HG02938 (cell line): ENCODE measurements at regions not wholly inside any gene's neighbourhood (a gene's known extent, or its start where the extent isn't known, plus 50 kb on each side); places are given as distances from the start of the nearest gene placed in this dataset.
A peak's percentile ranks its signal among the peaks of the same experiment; 100 is the strongest.

Experiments
- ATAC-seq: cut with Tn5 transposase; IDR thresholded peaks from one replicate; pipeline ENCODE4 v1.9.1; 2021; ENCODE audit warnings: mild to moderate bottlenecking, moderate library complexity; ENCODE audit not compliant: unreplicated experiment

DNA sequence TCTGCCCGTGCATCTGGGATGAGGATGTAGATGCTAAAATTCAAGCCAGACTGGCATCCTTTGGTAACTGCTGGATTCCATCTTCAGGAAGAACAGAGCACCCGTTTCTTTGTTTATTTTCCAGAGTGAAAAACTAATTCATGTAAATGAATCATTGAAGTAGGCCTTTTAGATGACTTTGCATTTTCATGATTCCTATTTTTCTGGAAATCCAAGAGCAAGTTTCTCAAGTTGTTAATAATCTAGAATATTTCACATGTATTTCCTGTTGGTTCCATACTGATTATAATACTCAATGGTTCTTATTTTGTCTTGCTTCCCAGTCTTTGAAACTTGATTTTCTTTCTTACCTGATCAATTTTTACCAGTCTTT lies 328.4 kb downstream of the LPIN1 start:
- ATAC-seq, result no peak

DNA sequence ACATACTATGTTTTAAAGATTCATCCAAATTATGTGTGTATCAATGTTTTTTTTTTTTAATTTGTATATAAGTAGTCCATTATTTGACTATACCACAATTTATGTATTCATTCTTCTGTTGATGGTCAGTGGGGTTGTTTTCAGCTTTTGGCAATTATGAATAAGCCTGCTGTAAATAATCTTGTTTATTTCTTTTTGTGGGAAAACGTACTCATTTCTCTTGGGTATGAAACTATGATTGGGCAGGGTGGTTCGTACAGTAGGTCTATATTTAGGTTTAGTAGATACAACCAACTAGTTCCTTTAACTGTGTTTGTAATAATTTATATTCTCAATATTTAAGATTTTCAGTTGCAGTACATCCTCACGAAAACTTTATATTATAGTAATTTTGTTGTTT lies 329.2 kb downstream of the LPIN1 start:
- no peak for ATAC-seq

DNA sequence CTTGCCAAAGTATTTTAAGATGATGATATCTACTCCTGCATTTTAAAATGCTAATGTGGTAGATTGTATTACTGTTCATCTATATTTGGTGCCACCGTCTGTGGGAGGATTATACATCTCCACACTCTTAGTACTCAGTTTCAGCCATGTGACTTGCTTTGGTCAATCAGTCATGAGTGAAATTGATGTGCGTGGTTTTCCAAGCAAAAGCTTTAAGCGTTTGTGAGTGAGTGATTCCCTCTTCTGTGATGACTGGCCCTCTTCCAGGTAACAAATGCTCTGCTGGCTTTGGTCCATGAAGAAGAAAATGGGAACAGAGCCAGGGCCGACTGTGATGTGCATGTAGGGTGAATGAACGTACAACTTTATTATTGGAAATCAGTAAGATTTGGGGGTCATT lies 330.4 kb downstream of the LPIN1 start:
- ATAC-seq, result peak; percentile 51

DNA sequence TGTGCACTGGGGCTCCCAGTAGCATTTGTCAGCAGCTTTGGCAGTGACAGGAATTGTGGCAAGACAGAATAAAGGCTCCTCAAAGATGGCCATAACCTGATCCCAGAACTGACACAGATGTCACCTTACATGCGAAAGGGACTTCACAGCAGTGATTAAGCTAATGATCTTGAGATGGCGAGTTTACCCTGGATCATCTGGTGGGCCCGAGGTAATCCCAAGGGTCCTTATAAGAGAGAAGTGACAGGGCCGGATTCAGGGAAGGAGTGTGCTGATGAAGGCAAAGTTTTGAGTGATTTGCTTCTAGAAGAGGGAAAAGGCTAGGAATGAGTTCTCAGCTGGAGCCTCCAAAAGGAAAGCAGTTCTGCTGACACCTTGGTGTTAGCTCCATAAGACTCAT lies 333.9 kb downstream of the LPIN1 start:
- no peak for ATAC-seq

DNA sequence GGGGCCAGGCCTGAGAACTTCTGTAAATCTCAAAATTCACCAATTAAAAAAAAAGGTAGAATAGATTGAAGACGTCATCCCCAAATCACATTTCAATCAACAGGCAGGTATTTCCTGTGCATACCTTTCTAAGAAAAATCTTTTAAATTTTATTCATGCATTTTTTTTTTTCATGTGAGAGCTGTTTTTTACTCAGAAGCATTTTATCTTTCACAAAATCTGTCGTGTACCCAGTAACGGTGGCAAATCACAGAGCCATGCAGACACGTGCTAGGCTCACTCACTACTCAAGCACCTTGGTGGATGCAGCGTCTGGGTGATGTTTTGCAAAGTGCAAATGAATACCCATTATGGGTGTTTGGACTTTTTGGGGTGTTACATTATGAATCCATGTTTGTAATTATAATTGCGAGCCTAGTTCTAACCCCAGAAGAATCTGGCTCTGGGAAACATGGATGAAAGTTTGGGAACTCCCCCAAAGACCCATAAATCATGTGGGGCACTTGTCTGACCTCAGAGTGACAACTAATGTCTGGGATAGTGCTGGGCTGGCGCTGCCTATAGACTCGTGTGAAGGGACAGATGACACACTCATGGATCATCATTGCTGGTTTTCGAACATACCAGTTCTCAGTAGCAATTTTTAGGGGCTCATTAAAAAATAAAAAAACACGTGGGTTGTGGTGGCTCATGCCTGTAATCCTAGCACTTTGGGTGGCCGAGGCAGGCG lies 335.2 kb downstream of the LPIN1 start:
- no peak for ATAC-seq

DNA sequence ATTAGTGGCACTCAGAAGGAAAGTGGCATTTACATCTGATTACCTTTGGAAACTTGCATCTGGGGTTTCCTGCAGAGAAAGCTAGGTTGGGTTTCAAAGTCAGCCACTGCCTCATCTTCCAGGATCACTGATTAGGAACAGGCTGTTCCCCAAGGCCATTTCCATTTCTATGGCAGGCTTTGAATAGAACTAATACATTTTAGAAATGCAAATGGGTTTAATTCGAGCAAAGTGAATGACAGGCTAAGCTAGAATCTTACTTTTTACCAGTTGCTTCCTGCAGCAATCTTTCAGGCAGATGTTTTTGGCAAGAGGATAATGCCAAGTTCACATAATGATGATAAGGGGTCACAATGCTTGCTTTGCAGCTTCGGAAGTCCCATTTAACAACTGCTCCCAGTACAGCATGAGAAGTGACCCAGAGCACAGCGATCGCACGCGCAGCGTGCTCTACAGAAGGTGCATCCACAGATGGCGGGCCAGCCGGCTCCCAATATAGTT lies 336.7 kb downstream of the LPIN1 start:
- no peak for ATAC-seq

DNA sequence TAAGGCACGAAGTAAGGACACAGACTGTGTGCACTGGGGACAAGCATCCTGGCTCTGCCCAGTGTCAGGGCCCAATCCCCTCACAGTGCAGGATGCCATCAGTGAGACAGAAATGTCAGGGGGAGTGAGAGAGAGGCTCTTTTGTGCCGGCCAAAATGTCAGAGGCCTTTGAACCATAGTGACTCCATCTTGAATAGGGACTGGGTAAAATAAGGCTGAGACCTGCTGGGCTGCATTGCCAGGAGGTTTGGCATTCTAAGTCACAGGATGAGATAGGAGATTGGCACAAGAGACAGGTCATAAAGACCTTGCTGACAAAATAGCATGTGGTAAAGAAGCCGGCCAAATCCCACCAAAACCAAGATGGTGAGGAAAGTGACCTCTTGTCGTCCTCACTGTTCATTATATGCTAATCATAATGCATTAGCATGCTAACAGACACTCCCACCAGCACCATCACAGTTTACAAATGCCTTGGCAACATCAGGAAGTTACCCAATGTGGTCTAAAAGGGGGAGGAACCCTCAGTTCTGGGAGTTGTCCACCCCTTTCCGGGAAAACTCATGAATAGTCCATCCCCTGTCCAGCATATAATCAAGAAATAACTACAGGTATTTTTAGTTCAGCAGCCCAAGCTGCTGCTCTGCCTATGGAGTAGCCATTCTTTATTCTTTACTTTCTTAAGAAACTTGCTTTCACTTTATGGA lies 337.4 kb downstream of the LPIN1 start:
- ATAC-seq, result no peak

DNA sequence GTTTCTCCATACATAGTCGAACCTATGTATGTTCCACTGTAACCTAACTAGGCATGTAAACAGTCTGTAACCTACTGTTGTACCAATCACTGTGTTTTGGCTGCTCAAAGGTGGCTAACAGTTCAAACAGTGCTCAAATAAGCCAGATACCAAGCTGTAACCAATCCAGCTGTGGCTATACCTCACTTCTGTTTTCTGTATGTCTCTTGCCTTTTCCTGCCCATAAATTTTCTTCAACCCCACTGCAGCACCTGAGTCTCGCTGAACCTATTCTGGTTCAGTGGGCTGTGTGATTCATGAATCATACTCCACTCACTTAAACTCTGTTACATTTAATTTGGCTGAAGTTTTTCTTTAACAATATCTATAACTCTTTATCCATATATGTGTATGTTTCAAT lies 340.7 kb downstream of the LPIN1 start:
- ATAC-seq, result no peak

DNA sequence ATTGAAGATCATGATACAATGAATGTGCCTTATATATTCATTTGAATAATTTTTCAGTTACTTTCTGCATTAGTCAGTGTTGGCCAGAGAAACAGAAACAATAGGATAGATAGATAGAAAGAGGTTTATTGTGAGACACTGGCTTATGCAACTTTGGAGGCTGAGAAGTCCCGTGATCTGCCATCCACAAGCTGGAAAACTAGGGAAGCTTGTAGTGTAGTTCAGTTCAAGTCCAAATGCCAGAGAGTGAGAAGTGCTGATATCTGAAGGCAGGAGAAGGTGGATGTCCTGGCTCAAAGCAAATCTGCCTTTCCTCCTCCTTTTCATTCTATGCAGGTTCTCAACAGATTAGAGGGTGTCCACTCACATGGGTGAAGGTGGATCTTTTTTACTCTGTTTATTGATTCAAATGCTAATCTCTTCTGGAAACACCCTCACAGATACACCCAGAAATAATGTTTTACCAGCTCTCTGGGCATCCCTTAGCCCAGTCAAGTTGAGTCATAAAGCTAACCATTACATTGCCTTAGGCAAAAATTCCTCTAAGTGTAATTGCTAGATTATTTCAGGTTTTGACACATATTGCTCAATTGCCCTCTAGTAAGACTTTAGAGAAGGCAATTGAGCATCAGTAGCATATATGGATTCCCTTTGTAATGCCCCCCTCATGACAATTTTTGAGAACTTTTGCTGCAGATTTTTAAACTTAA lies 341.4 kb downstream of the LPIN1 start:
- ATAC-seq, result no peak

DNA sequence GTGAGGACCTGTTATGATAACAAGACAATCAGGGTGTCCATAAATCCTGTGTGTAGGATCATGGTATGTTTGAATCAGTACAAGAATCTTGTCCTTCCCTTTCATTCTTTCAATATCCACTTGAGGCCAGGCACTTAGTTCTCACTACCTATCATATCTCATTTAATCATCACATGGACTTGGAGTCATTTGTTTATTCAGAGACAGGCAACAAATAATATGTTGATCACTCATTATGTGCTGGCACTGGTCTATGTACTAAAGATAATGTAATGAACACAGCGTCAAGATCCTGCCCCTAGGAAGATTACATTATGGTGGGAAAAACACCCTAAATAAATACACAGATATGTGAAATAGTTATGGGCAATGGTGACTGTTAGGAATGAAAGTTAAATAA lies 342.6 kb downstream of the LPIN1 start:
- ATAC-seq, result no peak

DNA sequence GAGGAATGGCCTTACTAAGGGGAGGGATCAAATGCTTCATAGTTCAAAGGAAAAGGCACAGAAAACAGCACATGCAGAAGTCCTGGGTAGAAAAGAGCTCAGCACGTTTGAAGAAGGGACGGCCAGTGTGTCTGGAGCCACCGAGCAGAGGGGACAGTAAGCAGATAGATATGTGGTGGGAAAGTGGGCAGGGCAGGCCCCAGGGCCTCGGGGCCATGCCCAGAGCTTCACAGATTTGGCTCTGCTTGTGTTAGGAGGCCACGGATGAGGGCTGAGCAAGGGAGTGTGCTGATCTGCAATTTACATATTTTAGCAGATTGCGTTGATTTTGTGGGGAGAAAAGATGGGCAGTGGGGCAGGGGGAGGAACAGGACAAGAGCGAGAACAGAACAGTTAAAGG lies 343.1 kb downstream of the LPIN1 start:
- no peak for ATAC-seq

DNA sequence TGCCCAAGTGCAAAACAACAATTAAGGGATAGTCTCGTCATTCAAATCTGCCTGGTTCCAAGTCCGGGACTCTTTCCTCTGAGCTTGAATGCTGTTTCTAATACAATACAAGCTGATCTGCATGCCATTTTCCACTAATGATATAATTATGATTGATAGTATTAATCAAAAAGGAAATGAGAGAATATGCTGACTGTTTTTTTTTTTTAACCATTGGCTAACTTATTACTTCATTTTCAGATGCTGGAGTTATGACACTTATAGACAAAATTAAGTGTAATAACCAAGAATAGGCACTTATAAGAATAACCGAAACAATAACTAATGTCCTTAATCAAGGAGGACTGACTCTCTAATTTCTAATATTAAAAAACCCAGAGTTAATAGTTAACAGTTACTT lies 343.6 kb downstream of the LPIN1 start:
- ATAC-seq, result no peak

DNA sequence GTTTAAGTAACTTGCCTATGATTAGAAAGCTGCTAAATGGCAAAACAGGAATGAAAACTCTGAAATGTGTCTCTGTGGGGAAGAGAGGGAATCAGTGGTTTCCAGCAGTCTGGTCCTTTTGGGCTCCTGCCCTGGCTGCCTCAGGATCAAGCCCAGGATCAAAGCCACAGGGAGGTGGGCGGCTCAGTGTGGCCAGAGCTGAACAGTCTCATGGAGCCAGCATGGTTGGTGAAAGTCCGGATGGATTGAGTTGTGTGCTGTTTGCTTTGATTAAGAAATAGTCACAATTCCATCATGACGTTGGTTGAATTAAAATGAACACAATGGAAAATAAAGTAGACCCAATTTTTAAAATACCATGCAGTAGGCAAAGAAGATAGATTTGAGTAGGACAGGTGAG lies 344.2 kb downstream of the LPIN1 start:
- ATAC-seq, result no peak

DNA sequence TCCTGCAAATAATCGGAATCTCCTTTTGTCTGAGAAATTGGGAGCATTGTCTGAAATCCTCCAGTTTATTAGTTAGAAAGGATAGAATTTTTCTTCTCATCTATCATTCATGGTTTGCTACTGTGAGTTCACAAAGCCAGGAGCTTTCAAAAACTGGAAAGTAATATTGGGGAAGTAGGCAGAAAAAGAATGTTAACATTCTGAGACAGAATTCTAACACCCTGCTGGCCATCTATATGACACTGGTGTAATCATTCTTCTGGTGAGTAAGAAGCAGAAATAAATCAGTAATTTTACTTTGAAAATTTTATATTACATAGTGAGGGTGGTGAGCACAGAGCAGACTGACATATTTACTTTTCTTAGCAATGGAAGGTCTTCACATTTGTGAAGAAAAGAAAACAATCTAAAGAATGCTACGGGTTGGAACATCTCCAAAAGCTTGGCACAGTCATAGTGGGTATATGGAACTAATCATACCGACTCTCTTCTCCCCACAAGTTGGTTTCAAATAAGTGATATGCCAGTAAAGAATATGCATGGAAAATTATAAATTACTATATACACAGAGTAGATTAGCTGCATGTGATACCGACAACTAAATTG lies 344.9 kb downstream of the LPIN1 start:
- ATAC-seq, result no peak

DNA sequence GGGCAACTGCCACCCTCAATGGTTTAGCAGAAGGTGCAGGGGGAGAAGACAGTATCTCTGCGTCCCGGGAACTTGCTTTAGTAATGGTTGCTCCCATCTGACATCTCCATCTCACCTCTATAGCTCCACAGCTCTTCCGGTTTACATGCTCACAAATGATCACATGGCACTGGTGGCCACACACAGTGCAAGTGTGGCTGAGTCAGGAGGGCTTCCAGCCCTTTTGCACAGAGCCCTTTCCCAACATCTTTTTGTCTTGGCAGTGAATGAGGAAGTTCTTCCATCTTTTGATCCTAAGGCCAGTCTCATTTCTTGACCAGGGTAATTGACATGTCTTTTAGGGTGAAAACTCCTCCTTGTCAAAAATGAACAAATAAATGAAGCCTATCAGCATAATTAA lies 347.7 kb downstream of the LPIN1 start:
- ATAC-seq, result no peak

DNA sequence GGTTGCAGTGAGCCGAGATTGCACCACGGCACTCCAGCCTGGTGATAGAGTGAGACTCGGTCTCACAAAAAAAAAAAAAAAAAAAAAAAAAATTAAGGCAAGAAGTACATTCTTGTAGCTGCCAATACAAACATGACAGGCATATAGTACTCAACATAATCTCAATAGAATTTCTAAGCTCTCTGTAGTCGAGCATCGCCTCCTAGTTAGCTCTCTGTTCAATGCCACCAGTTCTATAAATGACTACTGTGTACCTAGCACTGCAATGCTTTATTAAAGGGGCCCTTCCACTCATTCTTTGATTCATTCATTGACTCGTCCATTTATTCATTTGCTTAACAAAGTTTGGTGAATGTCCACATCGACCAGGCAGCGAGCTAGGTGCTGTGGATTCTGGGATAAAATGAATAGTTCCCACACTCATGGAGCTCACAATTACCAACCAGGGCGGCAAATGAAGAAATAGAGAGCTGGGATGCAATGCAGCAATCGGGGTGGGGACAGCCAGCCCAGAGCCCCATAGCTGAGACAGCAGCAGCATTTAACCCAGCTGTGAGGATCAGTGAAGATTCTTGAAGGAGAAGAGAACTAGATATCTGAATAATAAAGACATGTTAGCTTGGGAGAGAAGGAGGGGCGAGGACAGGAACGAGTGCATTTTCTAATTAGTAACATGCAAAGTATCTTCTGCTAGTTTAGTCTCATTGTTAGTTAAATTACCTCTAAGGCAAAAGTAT lies 349.8 kb downstream of the LPIN1 start:
- no peak for ATAC-seq

DNA sequence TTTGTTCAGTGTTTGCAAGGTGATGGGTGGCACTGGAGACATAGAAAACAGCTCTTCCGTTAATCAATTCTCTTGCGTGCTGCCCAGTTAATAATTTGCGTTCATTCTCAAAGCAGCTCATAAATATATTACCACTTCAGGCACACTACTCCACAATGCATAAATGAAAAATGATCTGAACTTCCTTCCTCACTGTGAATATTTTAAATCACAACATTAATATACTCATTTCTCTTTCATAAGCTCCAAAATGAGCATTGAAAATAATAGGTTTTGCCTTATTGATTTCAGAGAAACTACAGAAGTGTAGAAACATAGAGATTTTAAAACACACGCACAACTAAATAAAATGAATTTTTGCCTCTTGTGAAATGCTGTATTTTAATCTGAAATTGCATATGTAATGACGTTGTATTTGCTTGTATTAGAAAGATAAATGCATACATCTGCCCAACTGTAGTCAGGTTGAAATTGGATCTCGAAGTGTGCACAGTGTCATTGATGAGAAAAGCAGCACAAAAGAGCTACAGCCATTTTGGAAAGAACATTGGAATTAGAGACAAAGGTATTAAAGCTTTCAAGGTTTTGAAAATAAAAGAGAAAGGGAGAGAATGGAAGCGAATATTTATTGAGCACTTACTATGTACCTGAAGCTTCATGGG lies 350.5 kb downstream of the LPIN1 start:
- no peak for ATAC-seq

DNA sequence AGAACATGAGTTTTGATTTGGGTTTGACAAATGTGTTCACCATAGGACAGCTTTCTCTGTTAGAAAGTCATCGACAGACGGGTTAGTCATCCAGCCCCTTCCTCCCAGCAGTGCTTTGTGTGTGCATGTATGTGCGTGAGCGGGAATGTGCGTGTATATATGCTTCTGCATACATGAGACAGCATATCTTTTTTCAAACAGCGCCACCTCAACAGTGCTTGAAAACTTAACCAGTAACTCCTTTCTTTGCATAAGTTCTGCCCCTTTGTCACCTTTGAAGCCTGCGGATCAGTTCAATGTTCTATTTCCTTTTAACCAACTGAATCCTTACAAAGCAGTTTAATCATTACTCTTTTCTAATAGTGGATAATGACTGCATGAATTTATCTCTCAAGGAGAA lies 351.4 kb downstream of the LPIN1 start:
- no peak for ATAC-seq

DNA sequence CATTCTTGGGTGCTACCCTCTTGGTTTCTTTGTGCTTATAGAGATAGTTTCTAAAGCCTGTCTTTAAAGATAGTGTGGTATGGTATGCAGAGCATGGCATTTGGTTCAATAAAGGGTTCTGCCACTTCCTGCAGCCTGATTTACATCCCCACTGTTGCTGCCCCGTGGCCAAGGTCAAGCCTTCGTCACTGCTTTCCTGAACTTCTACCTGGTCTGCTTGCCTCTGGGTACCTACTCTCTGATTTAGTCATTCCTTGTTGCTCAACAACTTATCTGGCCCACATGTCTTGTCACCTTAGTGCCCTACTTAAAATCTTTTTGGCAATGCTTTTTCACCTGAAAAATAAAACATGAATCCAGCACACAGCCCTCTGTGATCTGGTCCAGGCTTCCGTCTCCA lies 352.9 kb downstream of the LPIN1 start:
- ATAC-seq, result no peak

DNA sequence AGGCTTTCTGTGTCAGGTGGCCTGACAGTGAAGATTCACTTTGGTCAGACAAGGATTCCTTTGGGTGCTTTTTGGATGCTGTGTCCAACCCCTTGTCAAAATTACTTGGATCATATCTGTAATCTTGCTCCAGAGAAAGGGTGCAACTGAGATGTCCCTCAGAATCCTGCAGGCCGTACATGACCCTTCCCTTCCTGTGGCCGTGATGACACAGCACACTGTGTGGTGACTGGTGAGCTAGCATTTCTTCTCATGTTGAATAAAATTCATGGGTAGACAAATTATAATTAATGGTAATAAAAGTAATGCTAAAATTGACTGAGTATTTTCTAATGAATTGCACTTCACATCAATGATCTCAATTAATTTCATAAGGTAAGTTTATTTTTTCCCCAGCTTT lies 356.2 kb downstream of the LPIN1 start:
- no peak for ATAC-seq
